IPS DF 4.7 (cell line): ENCODE measurements at regions not wholly inside any gene's neighbourhood (a gene's known extent, or its start where the extent isn't known, plus 50 kb on each side); places are given as distances from the start of the nearest gene placed in this dataset.

Experiments
- DNase-seq: peaks from one replicate; pipeline ENCODE4 v3.0.0-alpha.2; 2013; ENCODE audit warnings: low spot score; ENCODE audit errors: extremely low read depth

GRCh38 chr1:189424746-189425331, 1052.8 kb downstream of the BRINP3 start:
- no peak for DNase-seq

GRCh38 chr1:189429610-189430009, 1048.1 kb downstream of the BRINP3 start:
- DNase-seq = peak; percentile 46

- DNase-seq = no peak
These were observed 1046.2 kb downstream of the BRINP3 start for GRCh38 chr1:189431447-189431846.

GRCh38 chr1:189432753-189433152, 1044.9 kb downstream of the BRINP3 start:
- DNase-seq = no peak

GRCh38 chr1:189434461-189434860, 1043.2 kb downstream of the BRINP3 start:
- no peak for DNase-seq

- DNase-seq = no peak
These were observed 1042.3 kb downstream of the BRINP3 start for GRCh38 chr1:189435398-189435797.

- no peak for DNase-seq
These were observed 1038.9 kb downstream of the BRINP3 start for GRCh38 chr1:189438808-189439207.

- DNase-seq = no peak
These were observed 1014.5 kb downstream of the BRINP3 start for GRCh38 chr1:189463166-189463565.

GRCh38 chr1:189496768-189497167, 980.9 kb downstream of the BRINP3 start:
- no peak for DNase-seq

GRCh38 chr1:189499736-189500135, 977.9 kb downstream of the BRINP3 start:
- no peak for DNase-seq

- DNase-seq = no peak
These were observed 976.9 kb downstream of the BRINP3 start for GRCh38 chr1:189500778-189501177.

- DNase-seq = no peak
These were observed 966.8 kb downstream of the BRINP3 start for GRCh38 chr1:189510827-189511226.

- no peak for DNase-seq
These were observed 964.6 kb downstream of the BRINP3 start for GRCh38 chr1:189513091-189513490.

- no peak for DNase-seq
These were observed 955.2 kb downstream of the BRINP3 start for GRCh38 chr1:189522441-189522840.

- DNase-seq = no peak
These were observed 953.2 kb downstream of the BRINP3 start for GRCh38 chr1:189524501-189524900.

GRCh38 chr1:189530162-189530561, 947.5 kb downstream of the BRINP3 start:
- no peak for DNase-seq

GRCh38 chr1:189538271-189538670, 939.4 kb downstream of the BRINP3 start:
- no peak for DNase-seq

GRCh38 chr1:189550498-189550897, 927.2 kb downstream of the BRINP3 start:
- DNase-seq = no peak

GRCh38 chr1:189563784-189564183, 913.9 kb downstream of the BRINP3 start:
- DNase-seq = no peak

GRCh38 chr1:189567890-189568289, 909.8 kb downstream of the BRINP3 start:
- no peak for DNase-seq

GRCh38 chr1:189596197-189596596, 881.5 kb downstream of the BRINP3 start:
- DNase-seq = no peak

GRCh38 chr1:189597083-189597482, 880.6 kb downstream of the BRINP3 start:
- no peak for DNase-seq

- no peak for DNase-seq
These were observed 872.4 kb downstream of the BRINP3 start for GRCh38 chr1:189605226-189605625.

GRCh38 chr1:189606047-189606446, 871.6 kb downstream of the BRINP3 start:
- DNase-seq = no peak
